H9 (cell line): ENCODE measurements at regions not wholly inside any gene's neighbourhood (a gene's known extent, or its start where the extent isn't known, plus 50 kb on each side); places are given as distances from the start of the nearest gene placed in this dataset.

Experiments used
- DNase-seq: peaks from one replicate; pipeline ENCODE4 v3.0.0-alpha.2; 2017
- H2AFZ ChIP-seq: one replicate; pipeline ENCODE4 v1.6.1; 2013; ENCODE audit warnings: mild to moderate bottlenecking, low read length, control low read depth, moderate library complexity
- H2AK5ac ChIP-seq: 2 replicates; pipeline ENCODE4 v1.6.1; 2013; ENCODE audit warnings: low read length, control low read depth, mixed read lengths; ENCODE audit not compliant: insufficient read length
- H2BK120ac ChIP-seq: one replicate; pipeline ENCODE4 v1.6.1; 2013; ENCODE audit warnings: low read depth, mild to moderate bottlenecking, low read length, control low read depth, inconsistent platforms; ENCODE audit not compliant: poor library complexity, severe bottlenecking
- H2BK12ac ChIP-seq: 2 replicates; pipeline ENCODE4 v1.6.1; 2013; ENCODE audit warnings: low read length, control low read depth, mixed read lengths, low read depth; ENCODE audit not compliant: insufficient read length
- H2BK15ac ChIP-seq: 2 replicates; pipeline ENCODE4 v1.6.1; 2013; ENCODE audit warnings: low read depth, low read length, control low read depth
- H2BK20ac ChIP-seq: one replicate; pipeline ENCODE4 v1.6.1; 2013; ENCODE audit warnings: low read depth, mild to moderate bottlenecking, low read length, control low read depth, inconsistent platforms; ENCODE audit not compliant: poor library complexity, severe bottlenecking
- H2BK5ac ChIP-seq: 2 replicates; pipeline ENCODE4 v1.6.1; 2013; ENCODE audit warnings: low read length, control low read depth, mixed read lengths; ENCODE audit not compliant: insufficient read length
- H3K14ac ChIP-seq: 2 replicates; pipeline ENCODE4 v1.6.1; 2013; ENCODE audit warnings: low read length, control low read depth; ENCODE audit not compliant: insufficient read depth
- H3K18ac ChIP-seq: 2 replicates; pipeline ENCODE4 v1.6.1; 2013; ENCODE audit warnings: low read depth, mild to moderate bottlenecking, mixed read lengths, low read length, control low read depth; ENCODE audit not compliant: insufficient read length
- H3K23ac ChIP-seq: 2 replicates; pipeline ENCODE4 v1.6.1; 2013; ENCODE audit warnings: low read length, control low read depth, mixed read lengths, low read depth; ENCODE audit not compliant: insufficient read length
- H3K23me2 ChIP-seq: 2 replicates; pipeline ENCODE4 v1.6.1; 2013; ENCODE audit warnings: low read depth, mild to moderate bottlenecking, mixed read lengths, low read length, control low read depth; ENCODE audit not compliant: insufficient read length, poor library complexity, severe bottlenecking
- H3K27ac ChIP-seq: 2 replicates; pipeline ENCODE4 v1.5.1; 2013; ENCODE audit warnings: low read length, control low read depth, mixed read lengths, low read depth; ENCODE audit not compliant: insufficient read length
- H3K27me3 ChIP-seq: 2 replicates; pipeline ENCODE4 v1.6.1; 2013; ENCODE audit warnings: low read length, control low read depth, inconsistent platforms; ENCODE audit not compliant: insufficient read depth
- H3K4ac ChIP-seq: 2 replicates; pipeline ENCODE4 v1.6.1; 2013; ENCODE audit warnings: low read depth, mild to moderate bottlenecking, control low read depth, inconsistent platforms, low read length, moderate library complexity
- H3K4me1 ChIP-seq: 2 replicates; pipeline ENCODE4 v1.6.1; 2013; ENCODE audit warnings: low read length, control low read depth, inconsistent platforms; ENCODE audit not compliant: insufficient read depth
- H3K4me2 ChIP-seq: 2 replicates; pipeline ENCODE4 v1.6.1; 2013; ENCODE audit warnings: low read length, control low read depth, mixed read lengths; ENCODE audit not compliant: insufficient read length, insufficient read depth
- H3K56ac ChIP-seq: 2 replicates; pipeline ENCODE4 v1.6.1; 2013; ENCODE audit warnings: low read depth, mild to moderate bottlenecking, mixed read lengths, low read length, control low read depth; ENCODE audit not compliant: insufficient read length
- H3K79me1 ChIP-seq: 2 replicates; pipeline ENCODE4 v1.6.1; 2013; ENCODE audit warnings: low read depth, mild to moderate bottlenecking, moderate library complexity, low read length, control low read depth, inconsistent platforms; ENCODE audit not compliant: insufficient read depth, poor library complexity, severe bottlenecking
- H3K79me2 ChIP-seq: 2 replicates; pipeline ENCODE4 v1.6.1; 2013; ENCODE audit warnings: low read length, control low read depth, inconsistent platforms; ENCODE audit not compliant: insufficient read depth
- H3K9ac ChIP-seq: 2 replicates; pipeline ENCODE4 v1.6.1; 2013; ENCODE audit warnings: low read length, control low read depth, mixed read lengths; ENCODE audit not compliant: insufficient read length; ENCODE audit errors: extremely low read depth
- H3K9me3 ChIP-seq: one replicate; pipeline ENCODE4 v1.6.1; 2013; ENCODE audit warnings: low read depth, low read length, inconsistent platforms; ENCODE audit not compliant: control insufficient read depth
- H3T11ph ChIP-seq: one replicate; pipeline ENCODE4 v1.6.1; 2013; ENCODE audit warnings: mild to moderate bottlenecking, low read length, control low read depth, inconsistent platforms
- H4K20me1 ChIP-seq: one replicate; pipeline ENCODE4 v1.6.1; 2013; ENCODE audit not compliant: control insufficient read depth, insufficient read length, insufficient read depth
- H4K5ac ChIP-seq: 2 replicates; pipeline ENCODE4 v1.6.1; 2013; ENCODE audit warnings: low read depth, mild to moderate bottlenecking, mixed read lengths, low read length, control low read depth; ENCODE audit not compliant: insufficient read length
- H4K8ac ChIP-seq: replicated peaks from 2 replicates; pipeline ENCODE4 v1.6.1; 2013; ENCODE audit warnings: low read length, control low read depth, mixed read lengths, low read depth; ENCODE audit not compliant: insufficient read length
- H4K91ac ChIP-seq: 2 replicates; pipeline ENCODE4 v1.6.1; 2013; ENCODE audit warnings: low read depth, mild to moderate bottlenecking, moderate library complexity, mixed read lengths, low read length, control low read depth; ENCODE audit not compliant: insufficient read length
- H3K27ac Mint-ChIP-seq, 3 experiments: 2 replicates in 2 of 3; 3 replicates in 1 of 3; pipeline ENCODE4 v1.8.0; 2020 to 2021; ENCODE audit warnings: mixed read lengths in 3 of 3, mild to moderate bottlenecking in 1 of 3, moderate library complexity in 1 of 3
- H3K27me3 Mint-ChIP-seq: 2 replicates; pipeline ENCODE4 v1.8.0; 2021; ENCODE audit warnings: low read depth, mild to moderate bottlenecking, moderate library complexity, mixed read lengths
- H3K36me3 Mint-ChIP-seq, 3 experiments: 2 replicates in 2 of 3; 3 replicates in 1 of 3; pipeline ENCODE4 v1.8.0; 2020 to 2021; ENCODE audit warnings: low read depth in 3 of 3, mixed read lengths in 3 of 3; ENCODE audit not compliant: insufficient read depth in 1 of 3
- H3K4me1 Mint-ChIP-seq, 2 experiments: 2 replicates each; pipeline ENCODE4 v1.8.0; 2020; ENCODE audit warnings: mixed read lengths in 2 of 2
- H3K4me3 Mint-ChIP-seq, 2 experiments: 2 replicates in 1 of 2; 3 replicates in 1 of 2; pipeline ENCODE4 v1.8.0; 2020 to 2021; ENCODE audit warnings: mild to moderate bottlenecking in 2 of 2, mixed read lengths in 2 of 2, moderate library complexity in 1 of 2
- H3K9me3 Mint-ChIP-seq, 2 experiments: 2 replicates in 1 of 2; 3 replicates in 1 of 2; pipeline ENCODE4 v1.8.0; 2020; ENCODE audit warnings: mild to moderate bottlenecking in 2 of 2, mixed read lengths in 2 of 2, moderate library complexity in 1 of 2
- CTCF ChIP-seq: fragments of 200-600 bp; sonication (generic); conservative IDR thresholded peaks from 3 replicates; pipeline ENCODE4 v1.8.0; 2021; ENCODE audit warnings: antibody characterized with exemption, mild to moderate bottlenecking
- WGBS: extraction: QIAGEN DNeasy Blood & Tissue Kit; methylation state at CpG from one replicate; pipeline ENCODE4 v1.1.7; 2013; ENCODE audit warnings: missing lambda C conversion rate, low lambda C conversion rate, mixed read lengths; ENCODE audit not compliant: insufficient read length; ENCODE audit errors: extremely low coverage; 5-methylcytosine and 5-hydroxymethylcytosine counted together

- no peaks in the 10 kb centered on the region for H3K23me2 ChIP-seq
Measured at GRCh38 chr7:24164401-24164800, 119.6 kb upstream of the NPY start.

More at GRCh38 chr7:24164401-24164800, 119.6 kb upstream of the NPY start:
- Mint-ChIP-seq H3K27me3 (no peaks in the 10 kb centered on the region; the same call in 1 of the 2 replicates), H3K27ac (no peak overlapping the region; a peak in 1 of 7 replicates), H3K4me3 (no peak overlapping the region), H3K9me3 (peaks cover 31 to 33% of the 10 kb centered on the region in 2 experiments), H3K4me1 (peaks cover 0 to 10% of the 10 kb centered on the region in 2 experiments; a peak in 2 of 4 replicates), H3K36me3 (peaks cover 16 to 33% (median 19%) of the 10 kb centered on the region in 3 experiments)
- no peaks in the 10 kb centered on the region for H4K20me1 ChIP-seq
- H3K4me1 ChIP-seq = no peaks in the 10 kb centered on the region
- no peak for TF ChIP-seq CTCF
- no peak overlapping the region for H3K18ac ChIP-seq
- no peak overlapping the region for H2BK12ac ChIP-seq
- no peak overlapping the region for H3K56ac ChIP-seq
- no peak overlapping the region for H3K14ac ChIP-seq
- no peaks in the 10 kb centered on the region for H3K79me2 ChIP-seq
- H3K23ac ChIP-seq = no peak overlapping the region
- H4K5ac ChIP-seq = no peak overlapping the region
- H3K27me3 ChIP-seq = no peaks in the 10 kb centered on the region
- no peak overlapping the region for H3K9ac ChIP-seq
- no peak overlapping the region for H4K91ac ChIP-seq
- no peak overlapping the region for H3K4ac ChIP-seq
- no peak overlapping the region for H4K8ac ChIP-seq
- no peaks in the 10 kb centered on the region for H3K79me1 ChIP-seq
- no peak overlapping the region for H3K27ac ChIP-seq
- no peak overlapping the region for H3K4me2 ChIP-seq
- H3T11ph ChIP-seq = no peak overlapping the region
- 100% methylated on average over 1 of the region's 4 CpGs for WGBS
- H2BK20ac ChIP-seq = no peak overlapping the region
- DNase-seq = no peak
- H2BK15ac ChIP-seq = no peak overlapping the region
- H3K9me3 ChIP-seq = no peaks in the 10 kb centered on the region
- H2BK5ac ChIP-seq = no peak overlapping the region
- H2AFZ ChIP-seq = no peak overlapping the region
- H2AK5ac ChIP-seq = no peak overlapping the region
- H2BK120ac ChIP-seq = no peak overlapping the region
